Loucy (cell line): ENCODE measurements at regions not wholly inside any gene's neighbourhood (a gene's known extent, or its start where the extent isn't known, plus 50 kb on each side); places are given as distances from the start of the nearest gene placed in this dataset.

ENCODE experiments used
- EZH2phosphoT487 ChIP-seq: fragments of 200-600 bp; IDR thresholded peaks from 2 replicates; pipeline ENCODE4 v1.6.1; 2018; ENCODE audit warnings: antibody characterized with exemption, mild to moderate bottlenecking, moderate library complexity, borderline replicate concordance
- TF ChIP-seq, protein P1 (sequence below): fragments of 200-600 bp; sonication (generic); conservative IDR thresholded peaks from 2 replicates; pipeline ENCODE4 v1.5.1; 2014; ENCODE audit warnings: mild to moderate bottlenecking, antibody characterized with exemption, low read length

- TF ChIP-seq, protein P1, sequence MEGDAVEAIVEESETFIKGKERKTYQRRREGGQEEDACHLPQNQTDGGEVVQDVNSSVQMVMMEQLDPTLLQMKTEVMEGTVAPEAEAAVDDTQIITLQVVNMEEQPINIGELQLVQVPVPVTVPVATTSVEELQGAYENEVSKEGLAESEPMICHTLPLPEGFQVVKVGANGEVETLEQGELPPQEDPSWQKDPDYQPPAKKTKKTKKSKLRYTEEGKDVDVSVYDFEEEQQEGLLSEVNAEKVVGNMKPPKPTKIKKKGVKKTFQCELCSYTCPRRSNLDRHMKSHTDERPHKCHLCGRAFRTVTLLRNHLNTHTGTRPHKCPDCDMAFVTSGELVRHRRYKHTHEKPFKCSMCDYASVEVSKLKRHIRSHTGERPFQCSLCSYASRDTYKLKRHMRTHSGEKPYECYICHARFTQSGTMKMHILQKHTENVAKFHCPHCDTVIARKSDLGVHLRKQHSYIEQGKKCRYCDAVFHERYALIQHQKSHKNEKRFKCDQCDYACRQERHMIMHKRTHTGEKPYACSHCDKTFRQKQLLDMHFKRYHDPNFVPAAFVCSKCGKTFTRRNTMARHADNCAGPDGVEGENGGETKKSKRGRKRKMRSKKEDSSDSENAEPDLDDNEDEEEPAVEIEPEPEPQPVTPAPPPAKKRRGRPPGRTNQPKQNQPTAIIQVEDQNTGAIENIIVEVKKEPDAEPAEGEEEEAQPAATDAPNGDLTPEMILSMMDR: no peak
- no peak for TF ChIP-seq EZH2phosphoT487
Measured at GRCh38 chr3:110544730-110545129, 526.9 kb upstream of the NECTIN3 start.
